Panc1 (cell line): ENCODE measurements at regions not wholly inside any gene's neighbourhood (a gene's known extent, or its start where the extent isn't known, plus 50 kb on each side); places are given as distances from the start of the nearest gene placed in this dataset.

Experiments used
- ATAC-seq: fragments of 200-7000 bp; cut with Tn5 transposase; 2 replicates; pipeline ENCODE4 v1.9.1; 2020; ENCODE audit warnings: mild to moderate bottlenecking, moderate library complexity
- BruUV-seq: library from RNA; stranded (reverse); fragments of 400-500 nt; replicated peaks from 2 replicates; lab custom pipeline; 2021; lab: Mats Ljungman, UMichigan
- CTCF ChIA-PET: fragments of 300-600 bp; sonication (Branson Sonifier 250); formaldehyde crosslinking; loops from one replicate; lab custom pipeline; 2022; ENCODE audit warnings: antibody characterized with exemption; lab: Charles Lee
- POLR2A ChIA-PET: fragments of 300-600 bp; sonication (Branson Sonifier 250); formaldehyde crosslinking; loops from one replicate; lab custom pipeline; 2022; ENCODE audit warnings: antibody characterized with exemption; lab: Charles Lee
- DNase-seq: peaks from one replicate; pipeline ENCODE4 v3.0.0-alpha.2; 2010; ENCODE audit warnings: low read depth, low spot score
- H3K27ac ChIP-seq: 2 replicates; pipeline ENCODE4 v1.5.1; 2011; ENCODE audit warnings: mild to moderate bottlenecking, low read length, inconsistent platforms
- H3K27me3 ChIP-seq: fragments of 200-500 bp; sonication (Bioruptor generic); 2 replicates; pipeline ENCODE4 v1.6.0; 2014; ENCODE audit warnings: low read length, inconsistent platforms; ENCODE audit not compliant: control insufficient read depth, insufficient read depth
- H3K36me3 ChIP-seq: fragments of 200-500 bp; sonication (Bioruptor generic); 2 replicates; pipeline ENCODE4 v1.5.1; 2014; ENCODE audit warnings: inconsistent platforms, mild to moderate bottlenecking, low read length, moderate library complexity; ENCODE audit not compliant: control insufficient read depth, insufficient read depth
- H3K4me1 ChIP-seq: 2 replicates; pipeline ENCODE4 v1.5.1; 2011; ENCODE audit warnings: inconsistent platforms, mild to moderate bottlenecking, low read length, moderate library complexity; ENCODE audit not compliant: control insufficient read depth, insufficient read depth
- H3K4me3 ChIP-seq, 2 experiments: 2 replicates each; pipeline ENCODE4 v1.5.1; 2011 to 2012; ENCODE audit warnings: low read depth in 2 of 2, low read length in 2 of 2, mild to moderate bottlenecking in 2 of 2, inconsistent platforms in 1 of 2, moderate library complexity in 1 of 2
- H3K9me3 ChIP-seq: fragments of 200-500 bp; sonication (Bioruptor generic); 2 replicates; pipeline ENCODE4 v1.5.1; 2014; ENCODE audit warnings: low read depth, mild to moderate bottlenecking, inconsistent platforms, low read length, moderate library complexity; ENCODE audit not compliant: control insufficient read depth, insufficient read depth
- CTCF ChIP-seq: fragments of 450-650 bp; IDR thresholded peaks from 2 replicates; pipeline ENCODE4 v1.5.1; 2017; ENCODE audit warnings: mild to moderate bottlenecking
- POLR2AphosphoS5 ChIP-seq: IDR thresholded peaks from 2 replicates; pipeline ENCODE4 v1.6.1; 2012; ENCODE audit warnings: mild to moderate bottlenecking, low read depth, low read length, moderate library complexity
- REST ChIP-seq, 2 experiments: IDR thresholded peaks; 2 replicates each; pipeline ENCODE4 v1.6.1; 2011 to 2012; ENCODE audit warnings: low read depth in 2 of 2, control low read depth in 1 of 2, low read length in 1 of 2, mild to moderate bottlenecking in 1 of 2, moderate library complexity in 1 of 2; ENCODE audit not compliant: insufficient read depth in 1 of 2
- SIN3A ChIP-seq: IDR thresholded peaks from 2 replicates; pipeline ENCODE4 v1.6.1; 2012; ENCODE audit warnings: low read depth, mild to moderate bottlenecking, low read length, moderate library complexity, borderline replicate concordance; ENCODE audit not compliant: insufficient read depth
- TCF7L2 ChIP-seq: IDR thresholded peaks from 2 replicates; pipeline ENCODE4 v1.6.1; 2011; ENCODE audit warnings: mild to moderate bottlenecking, low read depth, low read length, inconsistent platforms
- in situ Hi-C: cut with HindIII; loops from 2 replicates; pipeline ENCODE4 v1.10.0; 2016; ENCODE audit warnings: low sequenced_read_pairs, low pct_unique_long_range_greater_than_20kb
- intact Hi-C: fragments of 100-400 bp; cut with micrococcal nuclease; formaldehyde crosslinking; loops from one replicate; pipeline ENCODE4 v1.10.0; 2022; ENCODE audit not compliant: unreplicated experiment

- Histone ChIP-seq H3K27ac (no peak overlapping the region), H3K4me3 (no peak overlapping the region), H3K27me3 (no peaks in the 10 kb centered on the region), H3K4me1 (no peaks in the 10 kb centered on the region), H3K9me3 (no peaks in the 10 kb centered on the region), H3K36me3 (no peaks in the 10 kb centered on the region)
- CTCF ChIA-PET: no interaction called here
- POLR2A ChIA-PET: no interaction called here
- ATAC-seq (no peak), DNase-seq (no peak)
- TF ChIP-seq POLR2AphosphoS5: no peak
- no peak for TF ChIP-seq TCF7L2
- TF ChIP-seq SIN3A: no peak
- TF ChIP-seq REST (IDR thresholded peaks at IDR 0.05; ENCODE audit: insufficient read depth in 1 of 2, low read depth in 2 of 2, low read length in 1 of 2): no peak
- no peak for TF ChIP-seq CTCF
- intact Hi-C loops (no loop called here), in situ Hi-C loops (no loop called here)
- BruUV-seq: no TSS peak
Measured at GRCh38 chr5:35333366-35333765, 103.1 kb upstream of the PRLR start.

GRCh38 chr5:35331956-35332950, 102.0 kb upstream of the PRLR start:
- ATAC-seq (no peak), DNase-seq (no peak)
- Histone ChIP-seq H3K27ac (no peak overlapping the region), H3K27me3 (no peaks in the 10 kb centered on the region), H3K9me3 (no peaks in the 10 kb centered on the region), H3K4me3 (no peak overlapping the region), H3K36me3 (no peaks in the 10 kb centered on the region), H3K4me1 (no peaks in the 10 kb centered on the region)
- no TSS peak for BruUV-seq
- ChIA-PET POLR2A (no interaction called here), CTCF (no interaction called here)
- intact Hi-C loops (no loop called here), in situ Hi-C loops (no loop called here)
- TF ChIP-seq POLR2AphosphoS5 (no peak), CTCF (no peak), TCF7L2 (no peak)
